OCI-LY1 (cell line): ENCODE measurements at regions not wholly inside any gene's neighbourhood (a gene's known extent, or its start where the extent isn't known, plus 50 kb on each side); places are given as distances from the start of the nearest gene placed in this dataset.
"Not testable (repeated sequence)": the region's sequence is repeated elsewhere in the genome, so short reads cannot be mapped to it uniquely, and the experiment has no call there.

Experiments used
- H2AFZ ChIP-seq: fragments of 200-600 bp; sonication (generic), shearing (Covaris generic); 2 replicates; pipeline ENCODE4 v1.6.0; 2014; ENCODE audit warnings: antibody characterized with exemption, mild to moderate bottlenecking, low read length
- H3F3A ChIP-seq: fragments of 200-600 bp; sonication (generic), shearing (Covaris generic); 2 replicates; pipeline ENCODE4 v1.6.0; 2014; ENCODE audit warnings: mild to moderate bottlenecking, antibody characterized with exemption, low read length, moderate library complexity; ENCODE audit not compliant: insufficient read depth
- H3K27ac ChIP-seq: fragments of 200-600 bp; sonication (generic); 2 replicates; pipeline ENCODE4 v1.5.1; 2014; ENCODE audit warnings: low read length, mixed run types, mild to moderate bottlenecking, low read depth; ENCODE audit not compliant: poor library complexity, severe bottlenecking
- H3K27me3 ChIP-seq: fragments of 200-600 bp; sonication (generic); 2 replicates; pipeline ENCODE4 v1.6.0; 2014; ENCODE audit warnings: antibody characterized with exemption, mild to moderate bottlenecking, low read length, moderate library complexity; ENCODE audit not compliant: insufficient read depth
- H3K36me3 ChIP-seq: fragments of 200-600 bp; sonication (generic); 2 replicates; pipeline ENCODE4 v1.6.1; 2014; ENCODE audit warnings: mild to moderate bottlenecking, antibody characterized with exemption, low read length, moderate library complexity, mixed read lengths; ENCODE audit not compliant: insufficient read depth
- H3K4me1 ChIP-seq: fragments of 200-600 bp; sonication (generic); 2 replicates; pipeline ENCODE4 v1.5.1; 2014; ENCODE audit warnings: mild to moderate bottlenecking, low read length, moderate library complexity; ENCODE audit not compliant: insufficient read depth, severe bottlenecking
- H3K4me2 ChIP-seq: fragments of 200-600 bp; sonication (generic), shearing (Covaris generic); 2 replicates; pipeline ENCODE4 v1.6.1; 2014; ENCODE audit warnings: low read length
- H3K4me3 ChIP-seq: fragments of 200-600 bp; sonication (generic); 2 replicates; pipeline ENCODE4 v1.5.1; 2014; ENCODE audit warnings: low read length, low read depth, mild to moderate bottlenecking, mixed read lengths; ENCODE audit not compliant: poor library complexity, severe bottlenecking
- H3K79me2 ChIP-seq: fragments of 200-600 bp; shearing (Covaris generic); 2 replicates; pipeline ENCODE4 v1.6.1; 2016; ENCODE audit warnings: mixed run types, low read length, mixed read lengths; ENCODE audit not compliant: insufficient read depth
- H3K9ac ChIP-seq: fragments of 200-600 bp; sonication (generic), shearing (Covaris generic); 2 replicates; pipeline ENCODE4 v1.6.1; 2014; ENCODE audit warnings: mild to moderate bottlenecking, low read length, mixed read lengths
- H3K9me2 ChIP-seq: fragments of 200-600 bp; sonication (generic), shearing (Covaris generic); 2 replicates; pipeline ENCODE4 v1.6.1; 2014; ENCODE audit warnings: low read depth, mild to moderate bottlenecking, low read length, mixed read lengths
- H3K9me3 ChIP-seq: fragments of 200-600 bp; shearing (Covaris generic); 2 replicates; pipeline ENCODE4 v1.6.1; 2014; ENCODE audit warnings: low read length, mixed read lengths
- H4K20me1 ChIP-seq: fragments of 200-600 bp; sonication (generic), shearing (Covaris generic); 2 replicates; pipeline ENCODE4 v1.6.0; 2016; ENCODE audit warnings: mild to moderate bottlenecking, low read length; ENCODE audit not compliant: insufficient read depth
- EZH2 ChIP-seq: fragments of 200-600 bp; sonication (generic), shearing (Covaris generic); IDR thresholded peaks from 2 replicates; pipeline ENCODE4 v1.8.0; 2017; ENCODE audit warnings: borderline replicate concordance, mixed run types, mild to moderate bottlenecking, antibody characterized with exemption, low read length, moderate library complexity, mixed read lengths
- TF ChIP-seq, protein P1 (sequence below): fragments of 200-600 bp; sonication (generic), shearing (Covaris generic); IDR thresholded peaks from 2 replicates; pipeline ENCODE4 v1.5.1; 2017; ENCODE audit warnings: mild to moderate bottlenecking, antibody characterized with exemption, low read length, moderate library complexity, mixed read lengths

DNA sequence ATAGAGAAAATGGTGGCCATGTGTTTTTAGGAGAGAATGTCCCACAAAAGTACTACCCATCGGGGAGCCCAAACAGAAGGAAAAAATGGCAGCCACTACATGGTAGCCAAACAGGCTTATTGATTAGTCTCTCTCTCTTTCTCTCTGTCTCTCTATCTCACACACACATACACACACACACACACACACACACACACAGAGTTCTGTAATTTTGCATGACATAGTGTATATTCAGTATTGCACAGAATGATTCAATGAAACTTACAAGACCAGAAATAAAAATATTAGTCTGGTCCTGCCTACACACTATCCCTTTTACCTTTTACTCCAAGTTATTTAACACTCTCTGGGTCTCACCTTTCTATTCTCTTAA is 124.8 kb upstream of the SLC39A10 start:
- Histone ChIP-seq H3K4me2 (no peak overlapping the region), H3K4me3 (no peak overlapping the region), H3F3A (no peaks in the 10 kb centered on the region), H3K9ac (no peak overlapping the region), H3K27me3 (no peaks in the 10 kb centered on the region), H3K79me2 (no peaks in the 10 kb centered on the region), H4K20me1 (no peaks in the 10 kb centered on the region), H2AFZ (no peak overlapping the region), H3K9me2 (no peaks in the 10 kb centered on the region), H3K27ac (no peak overlapping the region), H3K36me3 (no peaks in the 10 kb centered on the region), H3K4me1 (no peaks in the 10 kb centered on the region), H3K9me3 (no peaks in the 10 kb centered on the region)
- TF ChIP-seq, protein P1, sequence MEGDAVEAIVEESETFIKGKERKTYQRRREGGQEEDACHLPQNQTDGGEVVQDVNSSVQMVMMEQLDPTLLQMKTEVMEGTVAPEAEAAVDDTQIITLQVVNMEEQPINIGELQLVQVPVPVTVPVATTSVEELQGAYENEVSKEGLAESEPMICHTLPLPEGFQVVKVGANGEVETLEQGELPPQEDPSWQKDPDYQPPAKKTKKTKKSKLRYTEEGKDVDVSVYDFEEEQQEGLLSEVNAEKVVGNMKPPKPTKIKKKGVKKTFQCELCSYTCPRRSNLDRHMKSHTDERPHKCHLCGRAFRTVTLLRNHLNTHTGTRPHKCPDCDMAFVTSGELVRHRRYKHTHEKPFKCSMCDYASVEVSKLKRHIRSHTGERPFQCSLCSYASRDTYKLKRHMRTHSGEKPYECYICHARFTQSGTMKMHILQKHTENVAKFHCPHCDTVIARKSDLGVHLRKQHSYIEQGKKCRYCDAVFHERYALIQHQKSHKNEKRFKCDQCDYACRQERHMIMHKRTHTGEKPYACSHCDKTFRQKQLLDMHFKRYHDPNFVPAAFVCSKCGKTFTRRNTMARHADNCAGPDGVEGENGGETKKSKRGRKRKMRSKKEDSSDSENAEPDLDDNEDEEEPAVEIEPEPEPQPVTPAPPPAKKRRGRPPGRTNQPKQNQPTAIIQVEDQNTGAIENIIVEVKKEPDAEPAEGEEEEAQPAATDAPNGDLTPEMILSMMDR = no peak
- no peak for TF ChIP-seq EZH2

DNA sequence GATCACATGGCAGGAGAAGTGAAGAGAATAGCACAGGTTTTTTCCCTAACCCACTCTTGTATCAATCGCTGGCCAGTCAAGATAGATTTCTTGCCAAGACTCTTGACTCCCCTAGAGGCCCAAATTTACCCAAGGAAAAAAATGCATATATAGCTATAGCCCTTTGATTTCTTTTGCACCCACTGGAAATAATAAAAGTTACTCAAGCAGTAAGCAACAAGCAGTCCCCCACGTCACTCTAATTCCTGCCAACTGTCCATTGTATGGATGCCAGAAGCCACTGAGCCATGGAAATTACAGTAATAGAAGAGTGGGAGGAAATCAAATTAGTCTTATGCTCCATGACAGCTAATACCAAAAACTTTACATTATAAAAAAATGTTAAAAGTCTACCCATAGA is 125.3 kb upstream of the SLC39A10 start:
- Histone ChIP-seq H3K27me3 (no peaks in the 10 kb centered on the region), H3K4me2 (no peak overlapping the region), H3K79me2 (no peaks in the 10 kb centered on the region), H3K27ac (no peak overlapping the region), H3K9me2 (no peaks in the 10 kb centered on the region), H4K20me1 (no peaks in the 10 kb centered on the region), H3F3A (no peaks in the 10 kb centered on the region), H2AFZ (no peak overlapping the region), H3K4me1 (no peaks in the 10 kb centered on the region), H3K9me3 (no peaks in the 10 kb centered on the region), H3K9ac (no peak overlapping the region), H3K4me3 (no peak overlapping the region), H3K36me3 (no peaks in the 10 kb centered on the region)
- no peak for TF ChIP-seq EZH2
- TF ChIP-seq, protein P1 = no peak

DNA sequence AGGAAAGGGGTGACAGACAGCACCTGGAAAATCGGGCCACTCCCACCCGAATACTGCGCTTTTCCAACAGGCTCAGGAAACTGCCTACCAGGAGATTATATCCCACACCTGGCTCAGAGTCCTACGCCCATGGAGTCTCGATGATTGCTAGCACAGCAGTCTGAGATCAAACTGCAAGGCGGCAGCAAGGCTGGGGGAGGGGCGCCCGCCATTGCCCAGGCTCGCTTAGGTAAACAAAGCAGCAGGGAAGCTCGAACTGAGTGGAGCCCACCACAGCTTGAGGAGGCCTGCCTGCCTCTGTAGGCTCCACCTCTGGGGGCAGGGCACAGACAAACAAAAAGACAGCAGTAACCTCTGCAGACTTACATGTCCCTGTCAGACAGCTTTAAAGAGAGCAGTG is 133.8 kb upstream of the SLC39A10 start:
- H3F3A ChIP-seq, H3K36me3 ChIP-seq, H3K79me2 ChIP-seq, H3K9me2 ChIP-seq, H3K4me3 ChIP-seq, H3K4me1 ChIP-seq, H3K27ac ChIP-seq, H3K9ac ChIP-seq, H4K20me1 ChIP-seq, H3K4me2 ChIP-seq, H3K27me3 ChIP-seq, H3K9me3 ChIP-seq, H2AFZ ChIP-seq: not testable (repeated sequence)

DNA sequence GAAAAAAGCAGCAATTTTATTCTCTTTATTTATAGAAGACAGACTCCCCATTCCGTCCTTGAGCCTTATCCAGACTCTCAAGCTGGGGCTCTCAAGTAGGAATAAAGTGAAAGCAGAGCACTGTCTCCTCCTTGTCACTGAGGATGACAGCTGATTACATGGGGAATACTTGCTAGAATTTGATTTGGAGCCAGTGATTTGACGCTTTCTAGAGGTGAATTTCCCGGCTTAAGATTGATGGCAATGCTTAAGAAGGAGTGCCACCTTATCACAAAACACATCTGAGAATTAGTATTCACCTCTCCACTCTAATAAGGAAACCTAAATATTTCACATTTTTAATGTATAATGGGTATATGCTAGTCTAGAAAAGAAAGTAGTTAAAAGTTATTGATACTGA is 135.4 kb upstream of the SLC39A10 start:
- Histone ChIP-seq H2AFZ (no peak overlapping the region), H3F3A (no peaks in the 10 kb centered on the region), H3K27me3 (no peaks in the 10 kb centered on the region), H3K4me3 (no peak overlapping the region), H3K4me1 (no peaks in the 10 kb centered on the region), H3K79me2 (no peaks in the 10 kb centered on the region), H3K9me3 (no peaks in the 10 kb centered on the region), H3K9ac (no peak overlapping the region), H3K36me3 (no peaks in the 10 kb centered on the region), H3K9me2 (no peaks in the 10 kb centered on the region), H4K20me1 (no peaks in the 10 kb centered on the region), H3K27ac (no peak overlapping the region), H3K4me2 (no peak overlapping the region)
- no peak for TF ChIP-seq EZH2
- TF ChIP-seq, protein P1 = no peak
